OCI-LY7 (cell line): ENCODE measurements at regions not wholly inside any gene's neighbourhood (a gene's known extent, or its start where the extent isn't known, plus 50 kb on each side); places are given as distances from the start of the nearest gene placed in this dataset.
A peak's percentile ranks its signal among the peaks of the same experiment; 100 is the strongest.

Source experiments
- BruUV-seq: library from RNA; stranded (reverse); fragments of 400-500 nt; replicated peaks from 2 replicates; lab custom pipeline; 2021; lab: Mats Ljungman, UMichigan
- CTCF ChIA-PET: fragments of 300-600 bp; sonication (Branson Sonifier 250); formaldehyde crosslinking; loops from one replicate; lab custom pipeline; 2022; ENCODE audit warnings: antibody characterized with exemption; ENCODE audit not compliant: unreplicated experiment; lab: Charles Lee
- POLR2A ChIA-PET: fragments of 300-600 bp; sonication (Branson Sonifier 250); formaldehyde crosslinking; loops from one replicate; lab custom pipeline; 2022; ENCODE audit warnings: antibody characterized with exemption; lab: Charles Lee
- DNase-seq: peaks from one replicate; pipeline ENCODE4 v3.0.0-alpha.2; 2015; ENCODE audit warnings: low spot score
- H2AFZ ChIP-seq: fragments of 200-600 bp; sonication (generic), shearing (Covaris generic); 2 replicates; pipeline ENCODE4 v1.6.1; 2014; ENCODE audit warnings: mild to moderate bottlenecking, antibody characterized with exemption, low read length, moderate library complexity
- H3K27ac ChIP-seq: fragments of 200-600 bp; sonication (generic); 2 replicates; pipeline ENCODE4 v1.5.1; 2014; ENCODE audit warnings: mixed run types, low read depth, mild to moderate bottlenecking, moderate library complexity, low read length, inconsistent platforms; ENCODE audit not compliant: poor library complexity, severe bottlenecking
- H3K36me3 ChIP-seq: fragments of 200-600 bp; sonication (generic); 2 replicates; pipeline ENCODE4 v1.6.1; 2014; ENCODE audit warnings: mild to moderate bottlenecking, antibody characterized with exemption, low read length, moderate library complexity, mixed read lengths; ENCODE audit not compliant: insufficient read depth
- H3K4me1 ChIP-seq: fragments of 200-600 bp; sonication (generic); 2 replicates; pipeline ENCODE4 v1.5.1; 2014; ENCODE audit warnings: mild to moderate bottlenecking, low read length; ENCODE audit not compliant: insufficient read depth, poor library complexity, severe bottlenecking
- H3K4me2 ChIP-seq: fragments of 200-600 bp; sonication (generic); 2 replicates; pipeline ENCODE4 v1.6.1; 2014; ENCODE audit warnings: mild to moderate bottlenecking, low read length
- H3K4me3 ChIP-seq: fragments of 200-600 bp; sonication (generic); 2 replicates; pipeline ENCODE4 v1.5.1; 2014; ENCODE audit warnings: mild to moderate bottlenecking, low read depth, low read length; ENCODE audit not compliant: poor library complexity, severe bottlenecking
- H3K79me2 ChIP-seq: fragments of 200-600 bp; sonication (generic); 2 replicates; pipeline ENCODE4 v1.6.1; 2016; ENCODE audit warnings: low read depth, mild to moderate bottlenecking, low read length, moderate library complexity, mixed read lengths; ENCODE audit not compliant: insufficient read depth
- H3K9me2 ChIP-seq: fragments of 200-600 bp; sonication (generic); 2 replicates; pipeline ENCODE4 v1.6.1; 2016; ENCODE audit warnings: mild to moderate bottlenecking, low read length, mixed read lengths; ENCODE audit not compliant: insufficient read depth
- H3K9me3 ChIP-seq: fragments of 200-600 bp; sonication (generic); 2 replicates; pipeline ENCODE4 v1.6.1; 2014; ENCODE audit warnings: mild to moderate bottlenecking, mixed run types, low read length, mixed read lengths
- H4K20me1 ChIP-seq: fragments of 200-600 bp; sonication (generic); 2 replicates; pipeline ENCODE4 v1.6.1; 2014; ENCODE audit warnings: mild to moderate bottlenecking, antibody characterized with exemption, low read length, moderate library complexity, mixed read lengths; ENCODE audit not compliant: insufficient read depth
- CTCF ChIP-seq: fragments of 200-600 bp; sonication (generic); conservative IDR thresholded peaks from 2 replicates; pipeline ENCODE4 v1.5.1; 2014; ENCODE audit warnings: mild to moderate bottlenecking, antibody characterized with exemption, low read length, moderate library complexity, mixed read lengths
- EZH2phosphoT487 ChIP-seq: fragments of 200-600 bp; sonication (generic); IDR thresholded peaks from 2 replicates; pipeline ENCODE4 v1.6.1; 2018; ENCODE audit warnings: low read depth, borderline replicate concordance, mild to moderate bottlenecking, mixed run types, antibody characterized with exemption, low read length, moderate library complexity, mixed read lengths
- intact Hi-C: fragments of 100-400 bp; cut with micrococcal nuclease; formaldehyde crosslinking; loops from one replicate; pipeline ENCODE4 v1.10.0; 2022; ENCODE audit not compliant: unreplicated experiment

- no peak for DNase-seq
- no peak overlapping the region for H2AFZ ChIP-seq
- no peaks in the 10 kb centered on the region for H3K79me2 ChIP-seq
- H3K9me3 ChIP-seq, result no peaks in the 10 kb centered on the region
- no peak overlapping the region for H3K27ac ChIP-seq
- ChIA-PET CTCF (no interaction called here), POLR2A (no interaction called here)
- no peak overlapping the region for H3K4me3 ChIP-seq
- H3K4me1 ChIP-seq, result no peaks in the 10 kb centered on the region
- H3K4me2 ChIP-seq, result no peak overlapping the region
- no TSS peak for BruUV-seq
- TF ChIP-seq CTCF (no peak), EZH2phosphoT487 (no peak)
- no peaks in the 10 kb centered on the region for H3K36me3 ChIP-seq
- no peaks in the 10 kb centered on the region for H3K9me2 ChIP-seq
- H4K20me1 ChIP-seq, result no peaks in the 10 kb centered on the region
- intact Hi-C loops, result no loop called here
These were observed 72.7 kb upstream of the CHRNA7 start for GRCh38 chr15:31957581-31957980.

DNA sequence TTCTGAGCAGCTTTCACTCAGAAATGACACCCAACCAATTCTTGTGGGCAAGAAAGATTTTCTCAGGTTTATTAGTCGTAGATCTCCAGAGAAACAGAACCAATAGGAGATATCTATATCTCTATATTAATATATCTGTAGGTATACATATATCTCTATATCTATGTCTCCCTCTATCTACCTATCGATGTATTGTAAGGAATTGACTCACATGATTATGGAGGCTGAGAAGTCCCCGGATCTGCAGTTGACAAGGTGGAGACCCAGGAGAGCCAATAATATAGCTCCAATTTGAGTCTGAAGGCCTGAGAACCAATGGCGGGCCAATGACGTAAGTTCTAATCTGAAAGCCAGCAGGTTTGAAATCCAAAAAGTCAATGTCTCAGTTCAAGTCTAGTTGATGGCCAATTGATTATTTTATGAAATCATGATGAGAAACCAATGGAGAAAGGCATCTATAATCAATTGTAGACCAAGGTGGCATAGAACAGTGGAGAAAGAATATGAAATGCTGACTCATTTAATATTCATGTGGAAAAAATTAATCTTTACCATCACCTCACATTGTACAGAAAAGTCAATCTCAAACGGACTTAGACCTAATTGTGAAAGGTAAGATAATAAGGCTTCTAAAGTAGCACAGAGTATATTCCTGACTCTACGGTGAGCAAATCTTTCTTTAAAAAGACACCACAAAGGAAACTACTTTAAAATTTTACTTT is 65.6 kb upstream of the CHRNA7 start:
- Histone ChIP-seq H2AFZ (no peak overlapping the region), H3K9me2 (no peaks in the 10 kb centered on the region), H3K4me2 (no peak overlapping the region), H3K79me2 (no peaks in the 10 kb centered on the region), H3K9me3 (no peaks in the 10 kb centered on the region), H4K20me1 (no peaks in the 10 kb centered on the region), H3K36me3 (no peaks in the 10 kb centered on the region), H3K4me3 (no peak overlapping the region), H3K27ac (no peak overlapping the region), H3K4me1 (no peaks in the 10 kb centered on the region)
- no TSS peak for BruUV-seq
- intact Hi-C loops, result no loop called here
- CTCF ChIA-PET, result no interaction called here
- POLR2A ChIA-PET, result no interaction called here
- no peak for DNase-seq
- no peak for TF ChIP-seq EZH2phosphoT487
- TF ChIP-seq CTCF, result 0 out of 2 replicates have a peak, but pooled peaks have one; percentile 24

- no peak for DNase-seq
- POLR2A ChIA-PET, result no interaction called here
- Histone ChIP-seq H3K27ac (no peak overlapping the region), H3K4me3 (no peak overlapping the region), H4K20me1 (no peaks in the 10 kb centered on the region), H2AFZ (no peak overlapping the region), H3K9me2 (no peaks in the 10 kb centered on the region), H3K79me2 (no peaks in the 10 kb centered on the region), H3K4me1 (no peaks in the 10 kb centered on the region), H3K9me3 (no peaks in the 10 kb centered on the region), H3K4me2 (no peak overlapping the region), H3K36me3 (no peaks in the 10 kb centered on the region)
- intact Hi-C loops, result no loop called here
- CTCF ChIA-PET, result no interaction called here
- no TSS peak for BruUV-seq
- TF ChIP-seq EZH2phosphoT487 (no peak), CTCF (no peak)
These were observed 60.3 kb upstream of the CHRNA7 start for GRCh38 chr15:31970007-31970406.
